NCI-H2029 (cell line): ENCODE measurements at regions not wholly inside any gene's neighbourhood (a gene's known extent, or its start where the extent isn't known, plus 50 kb on each side); places are given as distances from the start of the nearest gene placed in this dataset.
"Not testable (repeated sequence)": the region's sequence is repeated elsewhere in the genome, so short reads cannot be mapped to it uniquely, and the experiment has no call there.

Experiments
- DNase-seq: peaks from one replicate; lab custom pipeline; 2025; lab: John Stamatoyannopoulos, UW

GRCh38 chr11:34001557-34002064 is 49.9 kb upstream of the CAPRIN1 start:
- DNase-seq, result no peak

GRCh38 chr11:33999393-33999792 is 52.1 kb upstream of the CAPRIN1 start:
- DNase-seq, result no peak

DNA sequence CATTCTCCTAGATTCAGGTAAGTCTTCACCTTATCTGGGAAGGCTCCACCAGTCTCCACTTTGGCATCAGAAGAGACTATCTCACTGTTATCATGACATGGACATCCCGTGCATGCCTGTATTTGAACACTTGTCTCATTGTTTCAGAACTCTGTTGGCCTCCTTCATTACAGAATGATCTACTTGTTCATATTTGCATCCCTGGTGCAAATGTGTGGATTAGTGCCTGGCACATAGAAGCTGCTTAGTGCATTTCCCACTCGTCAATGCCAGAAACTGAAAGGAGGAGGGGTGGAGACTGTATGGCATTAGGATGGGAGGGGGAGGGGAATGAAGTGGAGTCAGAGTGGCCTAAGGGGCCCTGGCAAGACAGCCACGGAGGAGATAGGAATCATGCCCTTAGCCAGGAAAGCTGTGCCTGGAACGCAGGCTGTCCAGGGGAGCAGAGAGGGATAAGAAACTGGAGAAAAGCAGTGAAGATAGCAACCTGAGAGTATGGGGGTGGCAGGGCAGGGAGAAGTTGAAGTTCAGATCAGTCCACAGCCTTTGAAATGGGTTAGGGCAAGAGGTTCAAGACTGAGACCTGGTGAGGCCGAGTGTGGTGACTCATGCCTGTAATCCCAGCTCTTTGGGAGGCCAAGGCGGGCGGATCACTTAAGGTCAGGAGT is 53.8 kb upstream of the CAPRIN1 start:
- DNase-seq, result no peak

DNA sequence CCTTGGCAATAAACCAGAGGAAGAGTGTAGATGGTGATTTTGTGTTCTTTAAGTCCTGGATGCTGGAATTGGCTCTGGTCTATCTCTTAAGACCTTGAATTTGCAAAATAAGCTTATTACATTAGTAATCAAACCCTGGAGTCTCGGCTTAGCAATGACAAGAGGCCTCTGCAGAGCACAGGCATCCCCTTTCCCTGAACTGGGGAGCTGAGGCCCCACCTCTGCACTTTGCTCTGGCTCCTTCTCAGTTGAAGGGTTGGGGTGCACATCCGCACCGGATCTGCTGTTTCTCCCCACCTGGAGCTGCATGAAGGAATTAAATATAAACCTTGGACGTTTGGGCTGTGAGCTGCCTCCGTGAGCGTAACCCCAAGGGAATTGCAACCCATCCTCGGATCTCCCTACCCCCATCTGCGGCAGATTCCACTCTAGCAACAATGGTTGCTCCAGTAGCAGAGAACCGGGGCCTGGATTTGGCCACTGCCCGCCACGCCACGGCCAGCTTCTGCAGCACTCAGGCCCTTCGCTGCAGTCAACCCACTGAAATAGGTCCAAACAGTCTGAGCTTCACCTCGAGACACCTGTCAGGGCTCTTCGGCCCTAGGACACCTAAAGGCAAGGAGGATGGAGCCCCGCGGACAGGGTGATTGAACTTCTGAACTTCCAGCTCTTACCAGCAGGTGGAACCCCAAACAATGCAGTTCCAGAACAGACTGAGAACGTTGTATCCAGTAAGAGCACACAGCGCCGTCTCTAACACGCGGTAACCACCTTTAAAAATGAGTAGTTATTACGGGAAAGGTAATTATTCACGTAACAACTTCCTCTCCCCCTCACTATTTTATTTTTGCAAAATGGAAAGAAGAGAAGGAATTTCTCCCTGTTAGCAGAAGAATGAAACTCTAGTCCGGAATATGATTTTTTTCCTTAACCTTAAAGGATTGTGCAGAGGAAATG is 54.8 kb upstream of the CAPRIN1 start:
- peak; percentile 27 for DNase-seq

DNA sequence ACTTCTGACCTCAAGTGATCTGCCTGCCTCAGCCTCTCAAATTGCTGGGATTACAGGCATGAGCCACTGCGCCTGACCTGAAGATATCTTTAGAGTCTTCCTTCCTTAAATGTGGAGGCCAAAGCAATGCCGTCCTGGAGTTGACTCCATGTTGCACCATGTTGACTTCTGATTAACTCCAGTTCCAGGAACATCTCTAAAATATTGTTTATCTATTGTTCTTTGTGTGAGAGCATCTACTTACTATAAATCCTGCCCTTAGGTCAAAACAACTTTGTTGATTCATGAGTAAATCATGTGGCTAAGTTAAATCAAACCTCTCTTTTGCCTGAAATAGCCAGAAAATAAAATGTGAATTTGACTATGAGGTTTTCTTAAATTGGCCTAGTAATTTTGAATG is 56.6 kb upstream of the CAPRIN1 start:
- DNase-seq, result no peak

GRCh38 chr11:33991136-33991535 is 60.4 kb upstream of the CAPRIN1 start:
- DNase-seq, result not testable (repeated sequence)

DNA sequence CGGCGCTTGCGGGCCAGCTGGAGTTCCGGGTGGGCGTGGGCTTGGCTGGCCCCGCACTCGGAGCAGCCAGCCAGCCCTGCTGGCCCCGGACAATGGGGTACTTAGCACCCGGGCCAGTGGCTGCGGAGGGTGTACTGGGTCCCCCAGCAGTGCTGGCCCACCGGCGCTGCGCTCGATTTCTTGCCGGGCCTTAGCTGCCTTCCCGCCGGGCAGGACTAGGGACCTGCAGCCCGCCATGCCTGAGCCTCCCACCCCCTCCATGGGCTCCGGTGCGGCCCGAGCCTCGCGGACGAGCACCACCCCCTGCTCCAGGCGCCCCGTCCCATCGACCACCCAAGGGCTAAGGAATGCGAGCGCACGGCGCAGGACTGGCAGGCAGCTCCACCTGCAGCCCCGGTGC is 61.4 kb upstream of the CAPRIN1 start:
- not testable (repeated sequence) for DNase-seq

DNA sequence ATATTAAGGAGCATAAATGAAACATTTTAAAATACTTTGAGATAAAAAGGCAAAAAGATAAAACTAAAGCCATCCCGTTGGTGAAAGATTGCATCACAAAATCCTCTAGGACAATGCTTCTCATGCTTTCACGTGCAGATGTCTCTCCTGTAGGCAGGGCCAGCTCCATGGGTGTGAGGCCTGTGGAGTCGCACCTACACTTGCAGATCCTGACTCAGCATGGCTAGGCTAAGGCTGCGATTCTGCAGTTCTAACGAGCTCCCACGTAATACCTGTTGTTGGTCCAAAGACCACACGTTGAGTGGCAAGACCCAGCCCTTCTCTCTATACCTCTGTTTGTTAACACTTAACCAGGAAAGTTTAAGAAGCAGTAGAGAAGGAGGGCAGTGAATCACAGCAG is 62.1 kb upstream of the CAPRIN1 start:
- no peak for DNase-seq

DNA sequence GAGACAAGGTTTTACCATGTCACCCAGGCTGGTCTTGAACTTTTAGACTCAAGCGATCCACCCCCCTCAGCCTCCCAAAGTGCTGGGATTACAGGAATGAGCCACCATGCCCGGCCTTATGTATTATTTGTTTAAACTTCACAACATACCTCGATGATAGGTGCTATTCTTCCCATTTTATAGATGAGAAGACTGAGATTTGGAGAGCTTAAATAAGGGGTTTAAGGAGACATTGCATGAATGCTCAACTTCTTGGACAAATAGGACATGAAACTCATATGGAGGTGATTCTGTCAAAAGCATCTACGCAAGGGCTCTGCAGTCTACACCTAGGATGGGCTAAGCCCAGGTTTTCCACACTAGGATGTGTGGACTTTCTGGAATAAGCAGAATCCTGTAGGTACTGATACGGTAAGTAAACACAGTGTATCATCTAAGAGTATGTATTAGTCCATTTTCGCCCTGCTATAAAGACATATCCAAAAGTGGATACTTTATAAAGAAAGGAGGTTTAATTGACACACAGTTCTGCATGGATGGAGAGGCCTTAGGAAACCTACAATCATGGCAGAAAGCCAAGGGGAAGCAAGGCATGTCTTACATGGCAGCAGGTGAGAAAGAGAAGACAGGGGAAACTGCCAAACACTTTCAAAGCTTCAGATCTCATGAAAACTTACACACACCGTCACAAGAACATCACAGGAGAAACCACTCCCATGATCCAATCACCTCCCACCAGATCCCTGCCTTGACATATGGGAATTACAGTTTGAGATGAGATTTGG is 62.8 kb upstream of the CAPRIN1 start:
- no peak for DNase-seq

- peak; percentile 57 for DNase-seq
These were observed 63.5 kb upstream of the CAPRIN1 start for GRCh38 chr11:33987975-33988580.

- DNase-seq, result no peak
These were observed 64.0 kb upstream of the CAPRIN1 start for GRCh38 chr11:33987545-33987944.

DNA sequence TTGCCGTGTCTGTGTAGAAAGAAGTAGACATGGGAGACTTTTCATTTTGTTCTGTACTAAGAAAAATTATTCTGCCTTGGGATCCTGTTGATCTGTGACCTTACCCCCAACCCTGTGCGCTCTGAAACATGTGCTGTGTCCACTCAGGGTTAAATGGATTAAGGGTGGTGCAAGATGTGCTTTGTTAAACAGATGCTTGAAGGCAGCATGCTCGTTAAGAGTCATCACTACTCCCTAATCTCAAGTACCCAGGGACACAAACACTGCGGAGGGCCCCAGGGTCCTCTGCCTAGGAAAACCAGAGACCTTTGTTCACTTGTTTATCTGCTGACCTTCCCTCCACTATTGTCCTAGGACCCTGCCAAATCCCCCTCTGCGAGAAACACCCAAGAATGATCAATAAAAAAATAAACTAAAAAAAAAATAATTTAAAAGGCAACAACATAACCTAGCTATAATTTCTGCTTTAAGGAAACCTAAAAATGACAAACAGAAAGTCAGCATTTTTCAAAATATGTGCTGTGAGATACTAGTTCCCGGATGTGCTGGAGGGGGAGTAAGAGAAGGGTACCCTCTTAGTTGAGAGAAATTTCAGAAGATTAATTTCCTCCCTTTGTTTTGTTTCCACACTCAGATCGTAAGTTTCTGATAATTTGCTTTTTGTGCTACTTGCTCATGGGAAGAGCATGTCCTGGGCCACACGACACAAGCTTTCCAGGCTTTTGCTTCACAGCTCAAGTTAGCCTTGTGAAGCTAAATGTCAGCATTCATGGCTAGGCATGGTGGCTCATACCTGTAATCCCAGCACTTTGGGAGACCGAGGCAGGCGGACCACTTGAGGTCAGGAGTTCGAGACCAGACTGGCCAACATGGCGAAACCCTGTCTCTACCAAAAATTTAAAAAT is 64.7 kb upstream of the CAPRIN1 start:
- not testable (repeated sequence) for DNase-seq

- no peak for DNase-seq
These were observed 66.7 kb upstream of the CAPRIN1 start for GRCh38 chr11:33984682-33985389.

DNA sequence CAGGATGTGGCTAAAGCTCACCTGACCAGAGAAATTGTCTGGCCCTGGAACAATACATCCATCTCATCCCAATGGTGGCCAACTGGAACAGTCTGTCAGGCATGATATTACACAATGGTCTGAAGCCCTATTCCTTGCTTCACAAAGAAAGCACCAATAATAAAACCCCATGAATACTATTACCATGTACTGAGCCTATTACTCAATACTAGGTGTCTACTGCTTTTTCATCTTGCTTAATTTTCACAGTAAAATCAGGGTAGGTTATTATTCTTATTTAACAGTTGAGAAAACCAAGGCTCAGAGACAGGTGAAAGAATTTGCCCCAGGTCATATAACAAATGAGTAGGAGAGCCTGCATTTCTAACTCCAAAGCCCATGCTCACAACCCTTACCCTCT is 68.9 kb upstream of the CAPRIN1 start:
- DNase-seq, result no peak

DNA sequence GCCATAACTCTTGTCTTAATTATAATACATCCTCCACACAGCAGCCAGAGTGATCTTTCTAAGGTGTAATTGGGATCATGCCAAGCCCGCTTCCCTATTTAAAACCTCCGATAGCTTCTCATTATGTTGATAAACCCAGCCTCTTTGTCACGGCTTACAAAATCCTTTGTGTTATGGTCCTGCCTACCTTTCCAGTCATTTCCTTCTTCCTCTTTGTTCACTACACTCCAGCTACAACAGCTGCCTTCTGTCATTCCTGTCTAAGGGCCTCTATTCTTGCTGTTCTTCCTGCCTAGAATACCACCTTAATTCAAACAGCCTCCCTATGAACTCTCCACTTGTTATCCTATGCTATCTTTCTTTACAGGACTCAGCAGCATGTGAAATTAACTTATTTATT is 70.6 kb upstream of the CAPRIN1 start:
- DNase-seq, result peak; percentile 80

- DNase-seq, result no peak
These were observed 73.2 kb upstream of the CAPRIN1 start for GRCh38 chr11:33978376-33978775.

DNA sequence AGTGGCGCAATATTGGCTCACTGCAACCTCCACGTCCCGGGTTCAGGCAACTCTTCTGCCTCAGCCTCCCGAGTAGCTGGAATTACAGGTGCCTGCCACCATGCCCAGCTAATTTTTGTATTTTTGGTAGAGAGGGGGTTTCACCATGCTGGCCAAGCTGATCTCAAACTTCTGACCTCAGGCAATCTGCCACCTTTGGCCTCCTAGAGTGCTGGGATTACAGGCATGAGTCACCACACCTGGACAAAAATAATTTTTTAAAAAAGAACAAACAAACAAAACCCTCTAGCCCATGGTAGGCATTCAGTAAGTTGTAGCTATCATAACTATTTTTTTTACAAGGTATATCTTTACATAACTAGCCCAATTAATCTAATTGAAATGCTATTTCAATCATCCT is 73.9 kb upstream of the CAPRIN1 start:
- no peak for DNase-seq

GRCh38 chr11:33976495-33977199 is 74.9 kb upstream of the CAPRIN1 start:
- DNase-seq, result no peak

- DNase-seq, result no peak
These were observed 76.7 kb upstream of the CAPRIN1 start for GRCh38 chr11:33974804-33975203.
